Neuronal stem cell (in vitro differentiated cells): ENCODE measurements at regions not wholly inside any gene's neighbourhood (a gene's known extent, or its start where the extent isn't known, plus 50 kb on each side); places are given as distances from the start of the nearest gene placed in this dataset.

Experiments
- DNase-seq: peaks from one replicate; pipeline ENCODE4 v3.0.0-alpha.2; 2013; ENCODE audit warnings: low spot score
- H2AFZ ChIP-seq: one replicate; pipeline ENCODE4 v1.6.1; 2013; ENCODE audit warnings: mild to moderate bottlenecking, low read length, inconsistent platforms
- H2AK5ac ChIP-seq: 2 replicates; pipeline ENCODE4 v1.6.1; 2013; ENCODE audit warnings: low read depth, mild to moderate bottlenecking, inconsistent platforms, low read length, moderate library complexity, mixed read lengths
- H2BK120ac ChIP-seq: 2 replicates; pipeline ENCODE4 v1.6.1; 2013; ENCODE audit warnings: low read depth, mild to moderate bottlenecking, inconsistent platforms, low read length, moderate library complexity, mixed read lengths
- H2BK12ac ChIP-seq: one replicate; pipeline ENCODE4 v1.6.1; 2013; ENCODE audit warnings: low read length, inconsistent platforms
- H2BK15ac ChIP-seq: 2 replicates; pipeline ENCODE4 v1.6.1; 2013; ENCODE audit warnings: mild to moderate bottlenecking, low read length, inconsistent platforms, mixed read lengths
- H2BK5ac ChIP-seq: one replicate; pipeline ENCODE4 v1.6.1; 2013; ENCODE audit warnings: inconsistent platforms, mild to moderate bottlenecking, low read length, moderate library complexity
- H3K14ac ChIP-seq: one replicate; pipeline ENCODE4 v1.6.1; 2013; ENCODE audit warnings: low read length, inconsistent platforms
- H3K18ac ChIP-seq: 2 replicates; pipeline ENCODE4 v1.6.1; 2013; ENCODE audit warnings: low read length, inconsistent platforms
- H3K23ac ChIP-seq: 2 replicates; pipeline ENCODE4 v1.6.1; 2013; ENCODE audit warnings: low read depth, mild to moderate bottlenecking, mixed read lengths, low read length, inconsistent platforms; ENCODE audit not compliant: poor library complexity
- H3K27ac ChIP-seq: replicated peaks from 3 replicates; pipeline ENCODE4 v1.5.1; 2013; ENCODE audit warnings: low read length, inconsistent platforms
- H3K27me3 ChIP-seq, 3 experiments: 2 replicates each; pipeline ENCODE4 v1.6.1; 2013; ENCODE audit warnings: low read length in 3 of 3, mild to moderate bottlenecking in 2 of 3, inconsistent platforms in 1 of 3, low read depth in 1 of 3, mixed read lengths in 1 of 3, moderate library complexity in 1 of 3; ENCODE audit not compliant: control insufficient read depth in 3 of 3, insufficient read depth in 3 of 3
- H3K36me3 ChIP-seq, 2 donors: replicated peaks in 1 of 2; 2 replicates each; pipeline ENCODE4 v1.6.1; 2013; ENCODE audit warnings: low read length in 2 of 2; ENCODE audit not compliant: control insufficient read depth in 2 of 2, insufficient read depth in 2 of 2
- H3K4ac ChIP-seq: 2 replicates; pipeline ENCODE4 v1.6.1; 2013; ENCODE audit warnings: inconsistent platforms, mild to moderate bottlenecking, low read length, moderate library complexity
- H3K4me1 ChIP-seq, 2 donors: 1 replicate in 1 of 2; 2 replicates in 1 of 2; pipeline ENCODE4 v1.6.1; 2013; ENCODE audit warnings: low read length in 2 of 2, low read depth in 1 of 2; ENCODE audit not compliant: control insufficient read depth in 2 of 2, insufficient read depth in 1 of 2
- H3K4me2 ChIP-seq: one replicate; pipeline ENCODE4 v1.6.1; 2013; ENCODE audit warnings: mild to moderate bottlenecking, low read length, inconsistent platforms; ENCODE audit not compliant: insufficient read depth, poor library complexity, severe bottlenecking
- H3K4me3 ChIP-seq, 2 donors: 2 replicates each; pipeline ENCODE4 v1.5.1; 2013; ENCODE audit warnings: low read length in 2 of 2, mild to moderate bottlenecking in 2 of 2, inconsistent platforms in 1 of 2, moderate library complexity in 1 of 2
- H3K79me1 ChIP-seq: one replicate; pipeline ENCODE4 v1.6.1; 2013; ENCODE audit warnings: low read depth, mild to moderate bottlenecking, inconsistent platforms, low read length, moderate library complexity
- H3K9ac ChIP-seq: one replicate; pipeline ENCODE4 v1.6.1; 2013; ENCODE audit warnings: mild to moderate bottlenecking, low read depth, low read length, inconsistent platforms; ENCODE audit not compliant: poor library complexity
- H3K9me3 ChIP-seq, 2 donors: replicated peaks in 1 of 2; 2 replicates each; pipeline versions ENCODE3 to v1.6.1; 2013; ENCODE audit warnings: low read length in 2 of 2, mild to moderate bottlenecking in 2 of 2, inconsistent platforms in 1 of 2, low read depth in 1 of 2, mixed read lengths in 1 of 2, moderate library complexity in 1 of 2; ENCODE audit not compliant: control insufficient read depth in 2 of 2, insufficient read depth in 1 of 2
- H4K8ac ChIP-seq: one replicate; pipeline ENCODE4 v1.6.1; 2013; ENCODE audit warnings: low read depth, mild to moderate bottlenecking, inconsistent platforms, low read length, moderate library complexity
- H4K91ac ChIP-seq: one replicate; pipeline ENCODE4 v1.6.1; 2013; ENCODE audit warnings: low read length, low read depth, mild to moderate bottlenecking, inconsistent platforms; ENCODE audit not compliant: poor library complexity
- WGBS, 2 donors: extraction: QIAGEN DNeasy Blood & Tissue Kit; methylation state at CpG; one replicate each; pipeline ENCODE4 v1.1.7; 2013; ENCODE audit warnings: missing lambda C conversion rate in 2 of 2, mixed read lengths in 1 of 2; ENCODE audit not compliant: insufficient read length in 2 of 2, insufficient replicate concordance in 1 of 2; ENCODE audit errors: extremely low coverage in 2 of 2; 5-methylcytosine and 5-hydroxymethylcytosine counted together

GRCh38 chr13:73991384-73991783, 142.8 kb downstream of the KLF12 start:
- Histone ChIP-seq H3K9ac (no peak overlapping the region), H2AFZ (no peak overlapping the region), H3K14ac (no peak overlapping the region), H3K36me3 (peaks cover 0 to 25% of the 10 kb centered on the region in 2 donors), H4K91ac (no peak overlapping the region), H3K4me2 (no peak overlapping the region), H3K23ac (no peak overlapping the region), H3K4me3 (no peak overlapping the region), H3K9me3 (no peaks in the 10 kb centered on the region), H3K4ac (no peak overlapping the region), H2AK5ac (no peak overlapping the region), H3K27ac (no peak overlapping the region), H2BK5ac (no peak overlapping the region), H2BK12ac (no peak overlapping the region), H4K8ac (no peak overlapping the region), H3K27me3 (no peaks in the 10 kb centered on the region), H3K18ac (no peak overlapping the region), H3K4me1 (peaks cover 0 to 8% of the 10 kb centered on the region in 2 donors), H3K79me1 (no peaks in the 10 kb centered on the region), H2BK15ac (no peak overlapping the region), H2BK120ac (no peak overlapping the region)
- no CpG with 5 or more reads among the region's 1 CpG for WGBS, 2 donors
- DNase-seq = no peak

- Histone ChIP-seq H3K18ac (no peak overlapping the region), H3K4ac (no peak overlapping the region), H2BK5ac (no peak overlapping the region), H3K9ac (no peak overlapping the region), H3K27ac (no peak overlapping the region), H2AK5ac (no peak overlapping the region), H3K23ac (no peak overlapping the region), H2BK12ac (no peak overlapping the region), H3K9me3 (no peaks in the 10 kb centered on the region), H3K4me3 (no peak overlapping the region), H2BK15ac (no peak overlapping the region), H3K27me3 (no peaks in the 10 kb centered on the region), H3K36me3 (peaks cover 0 to 33% of the 10 kb centered on the region in 2 donors), H4K8ac (no peak overlapping the region), H2BK120ac (no peak overlapping the region), H3K4me2 (no peak overlapping the region), H2AFZ (no peak overlapping the region), H3K79me1 (no peaks in the 10 kb centered on the region), H4K91ac (no peak overlapping the region), H3K4me1 (peaks cover 5 to 8% of the 10 kb centered on the region in 2 donors), H3K14ac (no peak overlapping the region)
- WGBS, 2 donors = no CpG with 5 or more reads among the region's 4 CpGs
- DNase-seq = no peak
Observed at GRCh38 chr13:73989244-73989843, 144.9 kb downstream of the KLF12 start.

- Histone ChIP-seq H2BK15ac (no peak overlapping the region), H3K9ac (no peak overlapping the region)
- no CpG with 5 or more reads among the region's 1 CpG for WGBS, 2 donors
Observed at GRCh38 chr13:73988461-73988860, 145.7 kb downstream of the KLF12 start.

GRCh38 chr13:73987618-73988017, 146.6 kb downstream of the KLF12 start:
- Histone ChIP-seq H3K9me3 (peaks cover 0 to under 1% of the 10 kb centered on the region in 2 donors), H4K91ac (no peak overlapping the region), H2BK15ac (no peak overlapping the region), H3K4me3 (no peak overlapping the region), H3K27me3 (no peaks in the 10 kb centered on the region), H2BK12ac (no peak overlapping the region), H2AFZ (no peak overlapping the region), H3K9ac (no peak overlapping the region), H2BK120ac (no peak overlapping the region), H3K18ac (no peak overlapping the region), H3K4me2 (no peak overlapping the region), H3K4me1 (peaks cover 5 to 8% of the 10 kb centered on the region in 2 donors), H3K36me3 (peaks cover 0 to 25% of the 10 kb centered on the region in 2 donors), H3K23ac (no peak overlapping the region), H3K14ac (no peak overlapping the region), H3K27ac (no peak overlapping the region), H3K79me1 (no peaks in the 10 kb centered on the region), H2AK5ac (no peak overlapping the region), H3K4ac (no peak overlapping the region), H2BK5ac (no peak overlapping the region), H4K8ac (no peak overlapping the region)
- WGBS, 2 donors = no CpG with 5 or more reads among the region's 1 CpG
- no peak for DNase-seq

More at GRCh38 chr13:73988461-73988860, 145.7 kb downstream of the KLF12 start:
- Histone ChIP-seq H3K4me2 (no peak overlapping the region), H3K4me1 (peaks cover 5 to 8% of the 10 kb centered on the region in 2 donors), H3K27me3 (no peaks in the 10 kb centered on the region), H4K91ac (no peak overlapping the region), H2AK5ac (no peak overlapping the region), H3K14ac (no peak overlapping the region), H3K79me1 (no peaks in the 10 kb centered on the region), H3K27ac (no peak overlapping the region), H3K4ac (no peak overlapping the region), H3K23ac (no peak overlapping the region), H2BK12ac (no peak overlapping the region), H3K9me3 (no peaks in the 10 kb centered on the region), H4K8ac (no peak overlapping the region), H2AFZ (no peak overlapping the region), H3K36me3 (peaks cover 0 to 33% of the 10 kb centered on the region in 2 donors), H3K18ac (no peak overlapping the region), H2BK120ac (no peak overlapping the region), H2BK5ac (no peak overlapping the region), H3K4me3 (no peak overlapping the region)
- DNase-seq = no peak
